ENCODE measurements at regions not wholly inside any gene's neighbourhood (a gene's known extent, or its start where the extent isn't known, plus 50 kb on each side); places are given as distances from the start of the nearest gene placed in this dataset.

DNA sequence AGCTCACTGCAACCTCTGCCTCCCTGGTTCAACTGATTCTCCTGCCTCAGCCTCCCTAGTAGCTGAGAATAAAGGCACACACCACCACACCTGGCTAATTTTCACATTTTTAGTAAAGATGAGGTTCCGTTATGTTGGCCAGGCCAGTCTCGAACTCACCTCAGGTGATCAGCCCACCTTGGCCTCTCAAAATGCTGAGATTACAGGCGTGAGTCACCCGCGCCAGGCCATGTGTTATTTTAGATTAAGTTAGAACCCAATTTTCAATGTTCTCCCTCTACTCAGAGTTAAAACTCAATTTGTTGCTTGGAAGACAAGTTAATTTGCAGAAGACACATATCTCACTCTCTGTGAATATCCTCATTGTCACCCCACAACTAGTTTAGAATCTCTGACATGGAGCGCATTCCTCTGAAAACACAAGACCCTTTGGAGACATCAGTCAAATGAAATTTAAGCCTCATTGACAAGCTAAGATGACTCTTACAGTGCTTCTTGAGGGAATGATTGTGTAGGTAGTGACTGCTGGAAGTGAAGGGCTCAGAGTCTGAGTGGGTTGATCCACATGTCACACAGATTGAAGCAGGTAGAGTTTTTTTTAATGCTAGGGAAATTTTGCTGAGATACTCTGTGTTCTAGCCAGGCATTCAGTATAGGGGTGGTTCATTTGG is 60.6 kb upstream of the FRMD4B start:
- Histone ChIP-seq H3K4me3 (ENCODE audit: insufficient read depth, low read length) (no peak overlapping the region), H3K36me3 (ENCODE audit: insufficient read depth, low read length) (no peaks in the 10 kb centered on the region), H3K9me3 (ENCODE audit: low read depth, low read length) (no peaks in the 10 kb centered on the region), H3K79me2 (ENCODE audit: insufficient read depth, low read length) (no peaks in the 10 kb centered on the region), H3K4me1 (ENCODE audit: insufficient read depth, low read length) (peaks cover 10% of the 10 kb centered on the region), H4K20me1 (ENCODE audit: insufficient read depth, low read length) (no peaks in the 10 kb centered on the region), H3K27ac (ENCODE audit: low read depth, low read length) (no peak overlapping the region), H3K27me3 (ENCODE audit: insufficient read depth, low read length) (no peaks in the 10 kb centered on the region), H2AFZ (ENCODE audit: low read length) (no peak overlapping the region), H3K4me2 (ENCODE audit: insufficient read depth, low read length) (no peak overlapping the region)
- TF ChIP-seq, protein P1, sequence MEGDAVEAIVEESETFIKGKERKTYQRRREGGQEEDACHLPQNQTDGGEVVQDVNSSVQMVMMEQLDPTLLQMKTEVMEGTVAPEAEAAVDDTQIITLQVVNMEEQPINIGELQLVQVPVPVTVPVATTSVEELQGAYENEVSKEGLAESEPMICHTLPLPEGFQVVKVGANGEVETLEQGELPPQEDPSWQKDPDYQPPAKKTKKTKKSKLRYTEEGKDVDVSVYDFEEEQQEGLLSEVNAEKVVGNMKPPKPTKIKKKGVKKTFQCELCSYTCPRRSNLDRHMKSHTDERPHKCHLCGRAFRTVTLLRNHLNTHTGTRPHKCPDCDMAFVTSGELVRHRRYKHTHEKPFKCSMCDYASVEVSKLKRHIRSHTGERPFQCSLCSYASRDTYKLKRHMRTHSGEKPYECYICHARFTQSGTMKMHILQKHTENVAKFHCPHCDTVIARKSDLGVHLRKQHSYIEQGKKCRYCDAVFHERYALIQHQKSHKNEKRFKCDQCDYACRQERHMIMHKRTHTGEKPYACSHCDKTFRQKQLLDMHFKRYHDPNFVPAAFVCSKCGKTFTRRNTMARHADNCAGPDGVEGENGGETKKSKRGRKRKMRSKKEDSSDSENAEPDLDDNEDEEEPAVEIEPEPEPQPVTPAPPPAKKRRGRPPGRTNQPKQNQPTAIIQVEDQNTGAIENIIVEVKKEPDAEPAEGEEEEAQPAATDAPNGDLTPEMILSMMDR (IDR thresholded peaks at IDR 0.05; ENCODE audit: extremely low read depth, low read depth, low read length) = no peak
- no peak for DNase-seq (ENCODE audit: insufficient read length, low spot score, missing footprints)

DNA sequence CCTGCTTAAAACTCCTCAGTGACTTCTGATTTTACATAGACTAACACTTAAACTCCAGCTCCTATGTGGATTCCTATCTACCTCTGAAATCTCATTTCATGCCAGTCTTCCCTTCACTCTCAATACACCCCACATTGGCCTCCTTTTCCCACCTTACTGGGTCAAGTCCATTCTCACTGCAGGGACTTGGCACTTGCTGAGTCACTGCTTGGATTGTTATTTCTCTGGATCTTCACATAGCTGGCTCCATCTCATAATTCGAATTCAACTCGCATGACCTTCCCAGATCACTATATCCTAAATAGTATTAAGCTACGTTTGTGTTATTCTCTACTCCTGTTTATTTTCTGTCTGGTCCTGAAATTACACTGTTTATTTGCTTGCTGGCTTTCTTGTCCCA is 59.6 kb upstream of the FRMD4B start:
- H3K79me2 ChIP-seq (ENCODE audit: insufficient read depth, low read length) = no peaks in the 10 kb centered on the region
- H3K27me3 ChIP-seq (ENCODE audit: insufficient read depth, low read length) = no peaks in the 10 kb centered on the region
- peak overlapping the region; percentile 64 for H3K4me3 ChIP-seq (ENCODE audit: insufficient read depth, low read length)
- DNase-seq (ENCODE audit: insufficient read length, low spot score, missing footprints) = no peak
- H3K27ac ChIP-seq (ENCODE audit: low read depth, low read length) = no peak overlapping the region
- peak overlapping the region; percentile 11 for H2AFZ ChIP-seq (ENCODE audit: low read length)
- no peaks in the 10 kb centered on the region for H4K20me1 ChIP-seq (ENCODE audit: insufficient read depth, low read length)
- no peaks in the 10 kb centered on the region for H3K36me3 ChIP-seq (ENCODE audit: insufficient read depth, low read length)
- H3K9me3 ChIP-seq (ENCODE audit: low read depth, low read length) = no peaks in the 10 kb centered on the region
- H3K4me1 ChIP-seq (ENCODE audit: insufficient read depth, low read length) = peaks cover 10% of the 10 kb centered on the region
- TF ChIP-seq, protein P1 (IDR thresholded peaks at IDR 0.05; ENCODE audit: extremely low read depth, low read depth, low read length) = no peak
- peak overlapping the region; percentile 86 for H3K4me2 ChIP-seq (ENCODE audit: insufficient read depth, low read length)

DNA sequence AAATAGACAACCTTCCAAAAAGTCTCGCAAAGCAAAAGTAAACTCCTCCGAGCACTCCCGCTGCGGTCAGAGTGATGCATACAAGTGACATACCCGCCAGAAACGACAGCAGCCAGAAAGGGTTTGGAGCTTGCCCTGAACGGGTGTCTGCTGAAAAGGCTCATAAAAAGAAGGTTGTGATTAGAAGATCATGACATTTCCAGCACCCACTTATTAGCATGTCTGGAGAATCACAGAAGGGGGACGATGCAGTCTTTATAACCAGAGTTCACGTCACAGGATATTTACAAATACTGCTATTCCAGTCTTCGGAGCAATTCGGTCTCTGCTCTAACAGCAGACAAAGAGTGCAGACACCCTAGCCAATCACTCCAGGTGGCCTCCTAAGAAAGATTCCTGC is 59.1 kb upstream of the FRMD4B start:
- Histone ChIP-seq H3K79me2 (ENCODE audit: insufficient read depth, low read length) (no peaks in the 10 kb centered on the region), H4K20me1 (ENCODE audit: insufficient read depth, low read length) (no peaks in the 10 kb centered on the region), H3K4me3 (ENCODE audit: insufficient read depth, low read length) (peak overlapping the region; percentile 64), H3K27me3 (ENCODE audit: insufficient read depth, low read length) (no peaks in the 10 kb centered on the region), H3K36me3 (ENCODE audit: insufficient read depth, low read length) (no peaks in the 10 kb centered on the region), H2AFZ (ENCODE audit: low read length) (peak overlapping the region; percentile 11), H3K4me1 (ENCODE audit: insufficient read depth, low read length) (peaks cover 10% of the 10 kb centered on the region), H3K4me2 (ENCODE audit: insufficient read depth, low read length) (peak overlapping the region; percentile 86), H3K27ac (ENCODE audit: low read depth, low read length) (no peak overlapping the region), H3K9me3 (ENCODE audit: low read depth, low read length) (no peaks in the 10 kb centered on the region)
- TF ChIP-seq, protein P1 (IDR thresholded peaks at IDR 0.05; ENCODE audit: extremely low read depth, low read depth, low read length) = no peak
- no peak for DNase-seq (ENCODE audit: insufficient read length, low spot score, missing footprints)

DNA sequence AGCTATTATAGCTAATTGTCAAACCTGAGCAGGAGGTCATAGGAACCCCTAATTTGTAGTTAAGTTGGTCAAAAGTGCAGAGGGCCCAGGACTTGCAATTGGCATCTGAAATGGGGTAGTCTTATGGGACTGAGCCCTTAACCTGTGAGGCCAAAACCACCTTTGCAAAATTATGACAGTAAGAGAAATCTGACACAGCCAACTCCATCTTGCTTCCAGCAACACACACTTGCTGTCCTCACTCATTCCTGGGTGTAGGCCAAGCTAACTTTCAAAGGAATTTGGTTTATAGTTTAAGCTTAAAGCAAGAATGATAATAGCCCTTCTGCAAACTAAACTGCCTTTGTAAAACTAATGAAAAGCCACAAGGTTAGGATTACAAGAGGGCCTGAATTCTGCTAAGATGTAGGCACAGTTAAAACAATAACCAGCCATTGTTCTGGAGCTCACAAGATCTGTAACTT is 57.6 kb upstream of the FRMD4B start:
- no peaks in the 10 kb centered on the region for H3K36me3 ChIP-seq (ENCODE audit: insufficient read depth, low read length)
- H3K4me2 ChIP-seq (ENCODE audit: insufficient read depth, low read length) = no peak overlapping the region
- H3K4me3 ChIP-seq (ENCODE audit: insufficient read depth, low read length) = no peak overlapping the region
- no peaks in the 10 kb centered on the region for H4K20me1 ChIP-seq (ENCODE audit: insufficient read depth, low read length)
- no peaks in the 10 kb centered on the region for H3K9me3 ChIP-seq (ENCODE audit: low read depth, low read length)
- DNase-seq (ENCODE audit: insufficient read length, low spot score, missing footprints) = no peak
- TF ChIP-seq, protein P1 (IDR thresholded peaks at IDR 0.05; ENCODE audit: extremely low read depth, low read depth, low read length) = no peak
- no peaks in the 10 kb centered on the region for H3K79me2 ChIP-seq (ENCODE audit: insufficient read depth, low read length)
- H2AFZ ChIP-seq (ENCODE audit: low read length) = no peak overlapping the region
- no peaks in the 10 kb centered on the region for H3K27me3 ChIP-seq (ENCODE audit: insufficient read depth, low read length)
- peaks cover 10% of the 10 kb centered on the region for H3K4me1 ChIP-seq (ENCODE audit: insufficient read depth, low read length)
- H3K27ac ChIP-seq (ENCODE audit: low read depth, low read length) = no peak overlapping the region

All from osteoblast (primary cell).